C4-2B (cell line): ENCODE measurements at regions not wholly inside any gene's neighbourhood (a gene's known extent, or its start where the extent isn't known, plus 50 kb on each side); places are given as distances from the start of the nearest gene placed in this dataset.

Source experiments
- ZFX ChIP-seq: fragments of 450-650 bp; IDR thresholded peaks from 2 replicates; pipeline ENCODE4 v1.6.1; 2017
- TF ChIP-seq, protein P1 (sequence below): fragments of 450-650 bp; conservative IDR thresholded peaks from 2 replicates; pipeline ENCODE4 v1.5.1; 2017; ENCODE audit warnings: mild to moderate bottlenecking

DNA sequence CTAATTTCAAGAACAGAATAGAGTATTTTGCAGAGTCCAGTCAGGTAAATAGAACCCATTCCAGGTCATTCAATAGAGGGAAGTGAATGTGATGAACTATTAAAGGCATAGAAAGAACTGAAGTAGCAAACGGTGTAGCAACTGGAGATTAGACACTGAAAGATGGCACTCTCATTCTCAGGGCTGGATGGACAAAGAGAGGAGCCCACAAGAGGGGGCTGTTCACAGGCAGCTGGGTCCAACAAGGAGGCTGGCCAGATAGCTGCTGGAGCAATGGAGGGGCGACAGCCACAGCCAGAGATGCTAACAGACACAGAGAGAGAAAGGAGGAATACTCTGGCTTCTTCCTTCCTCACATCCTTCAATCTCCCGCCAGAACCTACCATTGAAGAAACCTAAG, 93.1 kb upstream of the SMARCA2 start:
- TF ChIP-seq, protein P1, sequence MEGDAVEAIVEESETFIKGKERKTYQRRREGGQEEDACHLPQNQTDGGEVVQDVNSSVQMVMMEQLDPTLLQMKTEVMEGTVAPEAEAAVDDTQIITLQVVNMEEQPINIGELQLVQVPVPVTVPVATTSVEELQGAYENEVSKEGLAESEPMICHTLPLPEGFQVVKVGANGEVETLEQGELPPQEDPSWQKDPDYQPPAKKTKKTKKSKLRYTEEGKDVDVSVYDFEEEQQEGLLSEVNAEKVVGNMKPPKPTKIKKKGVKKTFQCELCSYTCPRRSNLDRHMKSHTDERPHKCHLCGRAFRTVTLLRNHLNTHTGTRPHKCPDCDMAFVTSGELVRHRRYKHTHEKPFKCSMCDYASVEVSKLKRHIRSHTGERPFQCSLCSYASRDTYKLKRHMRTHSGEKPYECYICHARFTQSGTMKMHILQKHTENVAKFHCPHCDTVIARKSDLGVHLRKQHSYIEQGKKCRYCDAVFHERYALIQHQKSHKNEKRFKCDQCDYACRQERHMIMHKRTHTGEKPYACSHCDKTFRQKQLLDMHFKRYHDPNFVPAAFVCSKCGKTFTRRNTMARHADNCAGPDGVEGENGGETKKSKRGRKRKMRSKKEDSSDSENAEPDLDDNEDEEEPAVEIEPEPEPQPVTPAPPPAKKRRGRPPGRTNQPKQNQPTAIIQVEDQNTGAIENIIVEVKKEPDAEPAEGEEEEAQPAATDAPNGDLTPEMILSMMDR, result no peak
- TF ChIP-seq ZFX, result no peak
